PFSK-1 (cell line): ENCODE measurements at regions not wholly inside any gene's neighbourhood (a gene's known extent, or its start where the extent isn't known, plus 50 kb on each side); places are given as distances from the start of the nearest gene placed in this dataset.

Experiments
- FOXP2 ChIP-seq: optimal IDR thresholded peaks from 2 replicates; pipeline ENCODE3; 2011; ENCODE audit warnings: borderline replicate concordance, control low read depth, inconsistent platforms; ENCODE audit not compliant: insufficient read depth; ENCODE audit errors: extremely low read length, extremely low read depth
- POLR2AphosphoS5 ChIP-seq: IDR thresholded peaks from 2 replicates; pipeline ENCODE4 v1.6.1; 2012; ENCODE audit warnings: low read depth, mild to moderate bottlenecking, control low read depth, low read length, moderate library complexity
- SIN3A ChIP-seq: IDR thresholded peaks from 2 replicates; pipeline ENCODE4 v1.6.1; 2012; ENCODE audit warnings: mild to moderate bottlenecking, low read length, moderate library complexity, borderline replicate concordance; ENCODE audit not compliant: insufficient read depth
- TAF1 ChIP-seq: IDR thresholded peaks from 2 replicates; pipeline ENCODE4 v1.6.1; 2012; ENCODE audit warnings: low read length, control low read depth, borderline replicate concordance; ENCODE audit not compliant: insufficient read depth
- TF ChIP-seq, protein P1 (sequence below), 2 experiments: IDR thresholded peaks; 2 replicates each; pipeline versions ENCODE4 v1.6.1 to v1.8.0; 2011 to 2012; ENCODE audit warnings: low read depth in 2 of 2, low read length in 2 of 2, control low read depth in 1 of 2, inconsistent platforms in 1 of 2, mild to moderate bottlenecking in 1 of 2, moderate library complexity in 1 of 2; ENCODE audit not compliant: insufficient read depth in 1 of 2

DNA sequence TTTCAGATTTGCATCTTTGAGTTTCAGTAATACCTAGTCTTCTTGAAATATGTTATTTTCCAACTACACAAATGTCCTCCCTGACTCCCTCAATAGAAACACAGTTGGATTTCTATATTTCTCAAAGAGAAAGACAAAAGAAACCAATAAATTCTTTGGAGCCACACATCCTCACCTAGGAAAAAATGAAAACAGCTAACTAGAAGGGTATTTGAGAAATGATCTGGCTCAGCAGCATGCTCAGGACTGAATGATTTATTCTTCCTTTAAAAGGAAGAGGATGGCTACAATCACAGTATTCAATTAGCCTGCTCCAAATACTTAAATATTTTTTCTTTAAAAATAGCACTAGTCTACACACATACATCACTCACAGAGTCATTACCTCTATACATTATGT is 196.4 kb upstream of the TENT5A start:
- TF ChIP-seq TAF1 (no peak), FOXP2 (no peak)

DNA sequence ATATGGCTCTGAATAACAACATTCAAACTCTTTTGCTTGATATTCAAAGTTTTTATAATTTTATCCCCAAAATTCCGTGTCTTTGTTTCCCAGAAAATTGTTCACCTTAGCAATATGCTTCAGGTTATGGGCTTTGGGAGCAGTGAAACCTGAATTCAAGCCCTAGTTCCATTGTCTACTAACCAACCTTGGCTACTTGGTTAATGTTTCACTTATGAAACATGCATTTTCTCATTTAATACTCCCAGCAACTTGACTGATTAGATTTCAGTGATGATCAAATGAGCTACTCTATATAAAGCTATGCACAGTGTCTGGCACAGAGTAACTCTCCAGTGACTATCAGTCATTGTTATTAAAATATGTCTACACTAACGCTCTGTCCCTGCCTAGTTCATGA is 192.2 kb upstream of the TENT5A start:
- TF ChIP-seq, protein P1, sequence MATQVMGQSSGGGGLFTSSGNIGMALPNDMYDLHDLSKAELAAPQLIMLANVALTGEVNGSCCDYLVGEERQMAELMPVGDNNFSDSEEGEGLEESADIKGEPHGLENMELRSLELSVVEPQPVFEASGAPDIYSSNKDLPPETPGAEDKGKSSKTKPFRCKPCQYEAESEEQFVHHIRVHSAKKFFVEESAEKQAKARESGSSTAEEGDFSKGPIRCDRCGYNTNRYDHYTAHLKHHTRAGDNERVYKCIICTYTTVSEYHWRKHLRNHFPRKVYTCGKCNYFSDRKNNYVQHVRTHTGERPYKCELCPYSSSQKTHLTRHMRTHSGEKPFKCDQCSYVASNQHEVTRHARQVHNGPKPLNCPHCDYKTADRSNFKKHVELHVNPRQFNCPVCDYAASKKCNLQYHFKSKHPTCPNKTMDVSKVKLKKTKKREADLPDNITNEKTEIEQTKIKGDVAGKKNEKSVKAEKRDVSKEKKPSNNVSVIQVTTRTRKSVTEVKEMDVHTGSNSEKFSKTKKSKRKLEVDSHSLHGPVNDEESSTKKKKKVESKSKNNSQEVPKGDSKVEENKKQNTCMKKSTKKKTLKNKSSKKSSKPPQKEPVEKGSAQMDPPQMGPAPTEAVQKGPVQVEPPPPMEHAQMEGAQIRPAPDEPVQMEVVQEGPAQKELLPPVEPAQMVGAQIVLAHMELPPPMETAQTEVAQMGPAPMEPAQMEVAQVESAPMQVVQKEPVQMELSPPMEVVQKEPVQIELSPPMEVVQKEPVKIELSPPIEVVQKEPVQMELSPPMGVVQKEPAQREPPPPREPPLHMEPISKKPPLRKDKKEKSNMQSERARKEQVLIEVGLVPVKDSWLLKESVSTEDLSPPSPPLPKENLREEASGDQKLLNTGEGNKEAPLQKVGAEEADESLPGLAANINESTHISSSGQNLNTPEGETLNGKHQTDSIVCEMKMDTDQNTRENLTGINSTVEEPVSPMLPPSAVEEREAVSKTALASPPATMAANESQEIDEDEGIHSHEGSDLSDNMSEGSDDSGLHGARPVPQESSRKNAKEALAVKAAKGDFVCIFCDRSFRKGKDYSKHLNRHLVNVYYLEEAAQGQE (IDR thresholded peaks at IDR 0.05; ENCODE audit: insufficient read depth in 1 of 2, low read depth in 2 of 2, low read length in 2 of 2), result no peak
- TF ChIP-seq TAF1, result no peak
- no peak for TF ChIP-seq POLR2AphosphoS5
- no peak for TF ChIP-seq FOXP2
- TF ChIP-seq SIN3A, result no peak

DNA sequence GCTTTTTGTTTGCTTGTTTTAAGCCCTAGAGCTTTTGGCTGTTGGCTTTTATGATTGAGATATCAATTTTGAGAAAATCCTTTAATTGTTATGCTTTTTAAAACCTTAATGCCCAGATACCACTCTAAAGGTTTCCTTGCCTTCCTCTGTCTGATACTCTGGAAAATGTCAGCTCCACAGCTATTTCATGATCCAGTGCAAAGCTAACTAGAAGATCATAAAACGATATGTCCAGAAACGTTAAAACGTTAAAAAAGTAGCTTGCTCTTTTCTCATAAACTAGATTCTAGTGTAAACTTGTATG is 189.5 kb upstream of the TENT5A start:
- TF ChIP-seq SIN3A (no peak), POLR2AphosphoS5 (no peak), FOXP2 (no peak), TAF1 (no peak)
- TF ChIP-seq, protein P1 (IDR thresholded peaks at IDR 0.05; ENCODE audit: insufficient read depth in 1 of 2, low read depth in 2 of 2, low read length in 2 of 2), result no peak

DNA sequence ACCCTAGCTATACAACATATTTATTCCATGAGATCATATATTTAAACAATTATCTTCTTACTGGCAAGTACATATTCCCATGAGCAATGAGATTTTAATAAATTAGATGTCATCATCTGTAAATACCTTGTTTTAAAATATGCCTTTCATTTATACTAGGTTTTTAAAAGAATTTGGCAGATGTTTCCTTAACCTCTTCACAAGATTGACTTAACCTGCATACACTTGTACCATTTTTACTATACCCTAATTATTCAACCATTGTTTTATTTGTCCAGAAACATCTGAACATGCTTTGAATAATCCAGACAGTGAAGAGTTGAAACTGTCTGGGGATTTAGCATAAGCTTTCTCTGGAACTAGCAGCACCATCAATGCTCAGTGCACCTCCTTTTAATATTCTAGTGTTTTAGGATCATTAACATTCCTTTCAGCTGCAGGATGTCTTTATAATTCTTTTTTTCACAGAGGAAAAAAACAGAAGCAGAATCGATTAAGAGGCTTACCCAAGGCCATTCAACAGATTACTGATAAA is 188.0 kb upstream of the TENT5A start:
- TF ChIP-seq SIN3A (no peak), POLR2AphosphoS5 (no peak), FOXP2 (no peak), TAF1 (no peak)
- TF ChIP-seq, protein P1 (IDR thresholded peaks at IDR 0.05; ENCODE audit: insufficient read depth in 1 of 2, low read depth in 2 of 2, low read length in 2 of 2), result no peak

DNA sequence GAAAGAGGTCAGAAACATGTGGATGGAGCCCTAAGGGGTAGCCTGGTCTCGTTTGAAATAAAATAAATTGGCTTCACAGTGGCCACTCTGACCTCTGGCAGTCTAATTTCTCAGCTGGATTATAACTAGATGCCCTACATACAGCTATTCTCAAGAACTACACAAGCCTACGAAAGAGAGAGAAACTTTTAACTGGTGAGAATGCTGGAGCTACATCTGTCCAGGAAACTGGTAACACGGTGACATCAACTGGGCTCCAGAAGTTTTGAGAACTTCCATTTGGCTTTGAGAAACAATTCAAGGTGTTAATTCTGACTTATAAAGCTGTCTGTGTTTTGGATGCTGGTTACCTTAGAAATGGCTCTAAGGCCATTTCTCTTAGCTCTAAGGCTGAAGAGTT is 187.3 kb upstream of the TENT5A start:
- no peak for TF ChIP-seq POLR2AphosphoS5
- TF ChIP-seq, protein P1 (IDR thresholded peaks at IDR 0.05; ENCODE audit: insufficient read depth in 1 of 2, low read depth in 2 of 2, low read length in 2 of 2), result no peak
- no peak for TF ChIP-seq FOXP2
- TF ChIP-seq TAF1, result no peak
- no peak for TF ChIP-seq SIN3A
